ENCODE measurements at regions not wholly inside any gene's neighbourhood (a gene's known extent, or its start where the extent isn't known, plus 50 kb on each side); places are given as distances from the start of the nearest gene placed in this dataset.

DNA sequence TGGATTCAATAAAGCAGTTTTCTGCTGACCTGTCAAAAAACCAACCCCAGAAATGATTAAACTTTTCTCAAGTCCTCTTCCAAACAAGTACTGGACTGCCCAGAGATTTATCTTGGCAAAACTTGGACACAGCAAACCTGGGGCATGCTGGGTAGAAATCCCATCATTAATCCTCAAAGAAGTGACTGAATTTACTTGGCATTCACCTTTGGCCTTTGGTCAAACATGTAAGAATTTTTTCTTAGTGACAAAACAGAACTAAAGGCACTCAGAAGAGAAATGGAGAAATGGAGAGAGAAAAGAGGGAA, 248.6 kb upstream of the NREP start:
- TF ChIP-seq, protein P1, sequence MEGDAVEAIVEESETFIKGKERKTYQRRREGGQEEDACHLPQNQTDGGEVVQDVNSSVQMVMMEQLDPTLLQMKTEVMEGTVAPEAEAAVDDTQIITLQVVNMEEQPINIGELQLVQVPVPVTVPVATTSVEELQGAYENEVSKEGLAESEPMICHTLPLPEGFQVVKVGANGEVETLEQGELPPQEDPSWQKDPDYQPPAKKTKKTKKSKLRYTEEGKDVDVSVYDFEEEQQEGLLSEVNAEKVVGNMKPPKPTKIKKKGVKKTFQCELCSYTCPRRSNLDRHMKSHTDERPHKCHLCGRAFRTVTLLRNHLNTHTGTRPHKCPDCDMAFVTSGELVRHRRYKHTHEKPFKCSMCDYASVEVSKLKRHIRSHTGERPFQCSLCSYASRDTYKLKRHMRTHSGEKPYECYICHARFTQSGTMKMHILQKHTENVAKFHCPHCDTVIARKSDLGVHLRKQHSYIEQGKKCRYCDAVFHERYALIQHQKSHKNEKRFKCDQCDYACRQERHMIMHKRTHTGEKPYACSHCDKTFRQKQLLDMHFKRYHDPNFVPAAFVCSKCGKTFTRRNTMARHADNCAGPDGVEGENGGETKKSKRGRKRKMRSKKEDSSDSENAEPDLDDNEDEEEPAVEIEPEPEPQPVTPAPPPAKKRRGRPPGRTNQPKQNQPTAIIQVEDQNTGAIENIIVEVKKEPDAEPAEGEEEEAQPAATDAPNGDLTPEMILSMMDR (IDR thresholded peaks at IDR 0.05; ENCODE audit: low read depth, low read length), result no peak
- TF ChIP-seq POLR2A (IDR thresholded peaks at IDR 0.05; ENCODE audit: extremely low read depth, insufficient read length) (no peak), MYC (IDR thresholded peaks at IDR 0.05; ENCODE audit: low read depth, low read length) (no peak)
- TF ChIP-seq, protein P2, sequence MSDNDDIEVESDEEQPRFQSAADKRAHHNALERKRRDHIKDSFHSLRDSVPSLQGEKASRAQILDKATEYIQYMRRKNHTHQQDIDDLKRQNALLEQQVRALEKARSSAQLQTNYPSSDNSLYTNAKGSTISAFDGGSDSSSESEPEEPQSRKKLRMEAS (IDR thresholded peaks at IDR 0.05; ENCODE audit: low read depth, low read length), result no peak
